Stimulated activated CD4-positive, alpha-beta T cell treated with anti-CD3 and anti-CD28 coated beads, Interleukin-2, amount 100 ng/mL, for 24 hours (primary cell): ENCODE measurements at regions not wholly inside any gene's neighbourhood (a gene's known extent, or its start where the extent isn't known, plus 50 kb on each side); places are given as distances from the start of the nearest gene placed in this dataset.
"Not testable (repeated sequence)": the region's sequence is repeated elsewhere in the genome, so short reads cannot be mapped to it uniquely, and the experiment has no call there.

Experiments
- DNase-seq, 2 donors: peaks; one replicate each; pipeline ENCODE4 v3.0.0-alpha.2; 2020

GRCh38 chr4:170682087-170682486 lies 592.3 kb upstream of the AADAT start:
- DNase-seq, result not testable (repeated sequence)

GRCh38 chr4:170675568-170676262 lies 586.0 kb upstream of the AADAT start:
- DNase-seq, result no peak

- DNase-seq, result no peak
Observed at GRCh38 chr4:170674176-170674575, 584.4 kb upstream of the AADAT start.

- DNase-seq, result no peak
Observed at GRCh38 chr4:170672381-170672965, 582.7 kb upstream of the AADAT start.

- DNase-seq, result no peak
Observed at GRCh38 chr4:170671171-170671570, 581.4 kb upstream of the AADAT start.

- no peak for DNase-seq
Observed at GRCh38 chr4:170667814-170668213, 578.1 kb upstream of the AADAT start.

GRCh38 chr4:170666909-170667308 lies 577.2 kb upstream of the AADAT start:
- no peak for DNase-seq

GRCh38 chr4:170662250-170662649 lies 572.5 kb upstream of the AADAT start:
- DNase-seq, result no peak

- no peak for DNase-seq
Observed at GRCh38 chr4:170657761-170658160, 568.0 kb upstream of the AADAT start.

GRCh38 chr4:170656506-170656905 lies 566.8 kb upstream of the AADAT start:
- no peak for DNase-seq

- DNase-seq, result no peak
Observed at GRCh38 chr4:170652571-170652970, 562.8 kb upstream of the AADAT start.

GRCh38 chr4:170651786-170652185 lies 562.0 kb upstream of the AADAT start:
- no peak for DNase-seq

- DNase-seq, result no peak
Observed at GRCh38 chr4:170627418-170627817, 537.7 kb upstream of the AADAT start.

- DNase-seq, result no peak
Observed at GRCh38 chr4:170623899-170624298, 534.1 kb upstream of the AADAT start.

GRCh38 chr4:170610434-170610833 lies 520.7 kb upstream of the AADAT start:
- no peak for DNase-seq

GRCh38 chr4:170599894-170600293 lies 510.1 kb upstream of the AADAT start:
- DNase-seq, result no peak

- no peak for DNase-seq
Observed at GRCh38 chr4:170591076-170591475, 501.3 kb upstream of the AADAT start.

- DNase-seq, result no peak
Observed at GRCh38 chr4:170589597-170590191, 499.9 kb upstream of the AADAT start.

- no peak for DNase-seq
Observed at GRCh38 chr4:170581969-170582368, 492.2 kb upstream of the AADAT start.

GRCh38 chr4:170581322-170581721 lies 491.6 kb upstream of the AADAT start:
- no peak for DNase-seq

GRCh38 chr4:170580651-170581050 lies 490.9 kb upstream of the AADAT start:
- DNase-seq, result no peak

GRCh38 chr4:170538821-170539473 lies 449.2 kb upstream of the AADAT start:
- DNase-seq, result no peak

- DNase-seq, result no peak
Observed at GRCh38 chr4:170529748-170530722, 440.3 kb upstream of the AADAT start.
